ENCODE measurements at regions not wholly inside any gene's neighbourhood (a gene's known extent, or its start where the extent isn't known, plus 50 kb on each side); places are given as distances from the start of the nearest gene placed in this dataset.

GRCh38 chr4:52249581-52249980 is 198.5 kb downstream of the SPATA18 start:
- TF ChIP-seq POLR2A (IDR thresholded peaks at IDR 0.05; ENCODE audit: low read depth, low read length) (no peak), USF2 (IDR thresholded peaks at IDR 0.05; ENCODE audit: low read depth, low read length) (no peak), CTCF (conservative IDR thresholded peaks at IDR 0.05; ENCODE audit: low read depth, low read length) (no peak), BHLHE40 (IDR thresholded peaks at IDR 0.05; ENCODE audit: low read depth, low read length) (no peak), RCOR1 (IDR thresholded peaks at IDR 0.05; ENCODE audit: insufficient replicate concordance, low read length) (no peak), FOS (IDR thresholded peaks at IDR 0.05; ENCODE audit: low read depth, low read length) (no peak), MXI1 (IDR thresholded peaks at IDR 0.05; ENCODE audit: borderline replicate concordance, low read depth, low read length) (no peak), CHD1 (IDR thresholded peaks at IDR 0.05; ENCODE audit: low read depth, low read length) (no peak), ELK1 (IDR thresholded peaks at IDR 0.05; ENCODE audit: borderline replicate concordance, low read depth, low read length) (no peak), RAD21 (IDR thresholded peaks at IDR 0.05; ENCODE audit: low read length) (no peak)
